ENCODE measurements at regions not wholly inside any gene's neighbourhood (a gene's known extent, or its start where the extent isn't known, plus 50 kb on each side); places are given as distances from the start of the nearest gene placed in this dataset.
A peak's percentile ranks its signal among the peaks of the same experiment; 100 is the strongest.

- WGBS: 48% methylated on average over 2 of the region's 2 CpGs
- H3K27me3 ChIP-seq (ENCODE audit: control insufficient read depth in 4 of 4, insufficient read depth in 4 of 4, low read length in 3 of 4): no peaks in the 10 kb centered on the region
- H3K4me1 ChIP-seq (ENCODE audit: control insufficient read depth in 4 of 4, insufficient read depth in 4 of 4, low read length in 3 of 4): peaks cover 12 to 40% (median 23%) of the 10 kb centered on the region in 4 donors
- no peaks in the 10 kb centered on the region for H3K9me3 ChIP-seq (ENCODE audit: control insufficient read depth in 4 of 4, low read length in 3 of 4)
- H3K36me3 ChIP-seq (ENCODE audit: control insufficient read depth in 4 of 4, insufficient read depth in 3 of 4, low read depth in 1 of 4, low read length in 3 of 4): no peaks in the 10 kb centered on the region
- peak overlapping the region; percentile 45 to 70 for H3K27ac ChIP-seq (ENCODE audit: low read depth in 1 of 2, low read length in 2 of 2)
- H3K9ac ChIP-seq (ENCODE audit: low read depth in 1 of 2, low read length in 2 of 2): no peak overlapping the region
- no peak for DNase-seq (ENCODE audit: low spot score)
- TF ChIP-seq, protein P1, sequence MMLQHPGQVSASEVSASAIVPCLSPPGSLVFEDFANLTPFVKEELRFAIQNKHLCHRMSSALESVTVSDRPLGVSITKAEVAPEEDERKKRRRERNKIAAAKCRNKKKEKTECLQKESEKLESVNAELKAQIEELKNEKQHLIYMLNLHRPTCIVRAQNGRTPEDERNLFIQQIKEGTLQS (IDR thresholded peaks at IDR 0.05): no peak
- TF ChIP-seq RAD21 (IDR thresholded peaks at IDR 0.05) (no peak), ZBTB33 (IDR thresholded peaks at IDR 0.05) (no peak), SP1 (IDR thresholded peaks at IDR 0.05) (peak; percentile 30), YY1 (IDR thresholded peaks at IDR 0.05) (peak; percentile 75), MAX (IDR thresholded peaks at IDR 0.05) (no peak), RXRA (IDR thresholded peaks at IDR 0.05) (peak; percentile 29 to 65), FOXA1 (IDR thresholded peaks at IDR 0.05) (no peak), EGR1 (IDR thresholded peaks at IDR 0.05; ENCODE audit: low read depth in 2 of 2) (no peak), TAF1 (conservative IDR thresholded peaks at IDR 0.05) (no peak), JUND (IDR thresholded peaks at IDR 0.05) (peak in 1 of 2 donors; percentile 8), HNF4G (IDR thresholded peaks at IDR 0.05) (no peak), HNF4A (conservative IDR thresholded peaks at IDR 0.05) (peak; percentile 11 to 41), FOXA2 (IDR thresholded peaks at IDR 0.05) (peak; percentile 19), NR2F2 (IDR thresholded peaks at IDR 0.05) (no peak), CTCF (IDR thresholded peaks at IDR 0.05; ENCODE audit: low read depth, low read length, missing input control) (no peak), REST (IDR thresholded peaks at IDR 0.05) (no peak), GABPA (IDR thresholded peaks at IDR 0.05 in 1 of 2, conservative IDR thresholded peaks at IDR 0.05 in 1 of 2) (no peak)
- no peak overlapping the region for H3K4me3 ChIP-seq (ENCODE audit: low read depth in 1 of 3, low read length in 3 of 3)
These were observed 59.4 kb upstream of the BZW1 start for GRCh38 chr2:200752332-200752731.

Measured in liver (tissue), 8 donors.